ENCODE measurements at regions not wholly inside any gene's neighbourhood (a gene's known extent, or its start where the extent isn't known, plus 50 kb on each side); places are given as distances from the start of the nearest gene placed in this dataset.

DNA sequence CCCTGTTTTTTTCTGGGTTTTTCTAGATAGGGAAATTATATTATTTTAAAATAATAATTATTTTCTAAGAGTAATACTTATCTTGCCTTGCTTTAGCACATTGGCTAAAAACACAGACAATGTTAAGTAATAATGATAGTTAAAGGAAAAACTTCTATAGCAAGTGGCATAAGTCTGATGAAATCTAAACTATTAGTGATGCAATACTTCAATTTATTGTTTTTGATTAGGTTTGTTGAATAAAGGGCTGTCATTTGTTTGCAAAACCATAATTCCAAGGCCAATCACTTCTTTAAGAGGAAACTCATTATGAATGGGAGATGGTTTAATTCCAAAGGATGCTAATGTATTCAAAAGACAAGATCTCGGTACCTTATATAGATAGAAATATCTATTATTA lies 293.8 kb upstream of the FBXL7 start:
- TF ChIP-seq, protein P1, sequence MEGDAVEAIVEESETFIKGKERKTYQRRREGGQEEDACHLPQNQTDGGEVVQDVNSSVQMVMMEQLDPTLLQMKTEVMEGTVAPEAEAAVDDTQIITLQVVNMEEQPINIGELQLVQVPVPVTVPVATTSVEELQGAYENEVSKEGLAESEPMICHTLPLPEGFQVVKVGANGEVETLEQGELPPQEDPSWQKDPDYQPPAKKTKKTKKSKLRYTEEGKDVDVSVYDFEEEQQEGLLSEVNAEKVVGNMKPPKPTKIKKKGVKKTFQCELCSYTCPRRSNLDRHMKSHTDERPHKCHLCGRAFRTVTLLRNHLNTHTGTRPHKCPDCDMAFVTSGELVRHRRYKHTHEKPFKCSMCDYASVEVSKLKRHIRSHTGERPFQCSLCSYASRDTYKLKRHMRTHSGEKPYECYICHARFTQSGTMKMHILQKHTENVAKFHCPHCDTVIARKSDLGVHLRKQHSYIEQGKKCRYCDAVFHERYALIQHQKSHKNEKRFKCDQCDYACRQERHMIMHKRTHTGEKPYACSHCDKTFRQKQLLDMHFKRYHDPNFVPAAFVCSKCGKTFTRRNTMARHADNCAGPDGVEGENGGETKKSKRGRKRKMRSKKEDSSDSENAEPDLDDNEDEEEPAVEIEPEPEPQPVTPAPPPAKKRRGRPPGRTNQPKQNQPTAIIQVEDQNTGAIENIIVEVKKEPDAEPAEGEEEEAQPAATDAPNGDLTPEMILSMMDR (IDR thresholded peaks at IDR 0.05): no peak
- no peak for TF ChIP-seq EZH2 (IDR thresholded peaks at IDR 0.05; ENCODE audit: borderline replicate concordance, insufficient read depth, low read depth, low read length, poor library complexity, severe bottlenecking)
- H3K4me3 Mint-ChIP-seq: no peak overlapping the region
- ChIA-PET POLR2A (no interaction called here), CTCF (no interaction called here)
- no peak overlapping the region for H3K9ac ChIP-seq (ENCODE audit: low read length)
- peaks cover 6% of the 10 kb centered on the region for H3K9me3 Mint-ChIP-seq (ENCODE audit: insufficient read depth)
- no peaks in the 10 kb centered on the region for H3K27me3 ChIP-seq (replicated peaks in 1 of 4; ENCODE audit: control extremely low read depth in 1 of 4, control insufficient read depth in 3 of 4, insufficient read depth in 4 of 4, low read length in 3 of 4)
- intact Hi-C loops (cut with micrococcal nuclease): no loop called here
- no peaks in the 10 kb centered on the region for H3K4me1 Mint-ChIP-seq
- no peak for ATAC-seq (ENCODE audit: low read depth)
- DNase-seq: no peak
- no peaks in the 10 kb centered on the region for H3K27me3 Mint-ChIP-seq
- H3K27ac ChIP-seq (ENCODE audit: low read length in 2 of 2): no peak overlapping the region
- WGBS (ENCODE audit: insufficient coverage): no CpG with 5 or more reads among the region's 1 CpG
- no peak overlapping the region for H3K4me2 ChIP-seq (replicated peaks; ENCODE audit: low read depth, low read length, poor library complexity, severe bottlenecking)
- no peaks in the 10 kb centered on the region for H4K20me1 ChIP-seq (ENCODE audit: control insufficient read depth, insufficient read depth, low read length, poor library complexity, severe bottlenecking)
- H3K27ac Mint-ChIP-seq: no peak overlapping the region
- H2AFZ ChIP-seq (ENCODE audit: insufficient read depth, low read depth, low read length, poor library complexity, severe bottlenecking): no peak overlapping the region
- no peaks in the 10 kb centered on the region for H3K36me3 ChIP-seq (replicated peaks in 1 of 2; ENCODE audit: control extremely low read depth in 1 of 2, control insufficient read depth in 1 of 2, extremely low read depth in 1 of 2, insufficient read depth in 2 of 2, low read length in 1 of 2)
- H3K9me3 ChIP-seq (ENCODE audit: control extremely low read depth in 1 of 3, control insufficient read depth in 2 of 3, insufficient read depth in 1 of 3, low read length in 2 of 3): peaks cover 0 to 4% (median 0%) of the 10 kb centered on the region in 3 donors
- no peaks in the 10 kb centered on the region for H3K4me1 ChIP-seq (ENCODE audit: control insufficient read depth in 2 of 2, insufficient read depth in 2 of 2, low read length in 2 of 2)
- H3K4me3 ChIP-seq (ENCODE audit: control extremely low read depth in 1 of 5, extremely low read depth in 1 of 5, insufficient read depth in 1 of 5, low read depth in 2 of 5, low read length in 4 of 5): no peak overlapping the region
- H3K79me2 ChIP-seq (ENCODE audit: control insufficient read depth, insufficient read depth, low read length): no peaks in the 10 kb centered on the region

DNA sequence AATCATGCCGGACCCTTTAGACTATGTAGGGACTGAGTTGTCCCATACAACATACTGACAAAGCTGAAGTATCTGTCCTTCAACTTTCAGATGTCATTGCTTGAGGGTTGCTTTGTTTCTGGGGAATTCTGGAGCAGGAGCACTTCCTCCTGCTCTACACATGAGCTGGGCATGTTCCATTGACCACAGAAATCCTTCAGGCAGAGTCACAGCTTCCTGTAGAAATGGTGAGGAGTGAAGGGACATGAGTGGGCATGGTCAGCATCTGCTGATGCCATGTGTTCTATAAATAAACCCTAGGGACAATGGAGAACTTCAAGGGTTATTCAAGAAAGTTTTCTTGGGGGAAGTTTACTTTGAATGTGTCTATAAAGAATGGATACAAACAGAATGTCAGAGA lies 296.6 kb upstream of the FBXL7 start:
- H3K36me3 ChIP-seq (replicated peaks in 1 of 2; ENCODE audit: control extremely low read depth in 1 of 2, control insufficient read depth in 1 of 2, extremely low read depth in 1 of 2, insufficient read depth in 2 of 2, low read length in 1 of 2): no peaks in the 10 kb centered on the region
- no peaks in the 10 kb centered on the region for H3K4me1 ChIP-seq (ENCODE audit: control insufficient read depth in 2 of 2, insufficient read depth in 2 of 2, low read length in 2 of 2)
- ATAC-seq (ENCODE audit: low read depth) (no peak), DNase-seq (no peak)
- TF ChIP-seq, protein P1 (IDR thresholded peaks at IDR 0.05): no peak
- TF ChIP-seq EZH2 (IDR thresholded peaks at IDR 0.05; ENCODE audit: borderline replicate concordance, insufficient read depth, low read depth, low read length, poor library complexity, severe bottlenecking): no peak
- Mint-ChIP-seq H3K4me1 (no peaks in the 10 kb centered on the region), H3K9me3 (ENCODE audit: insufficient read depth) (peaks cover 4% of the 10 kb centered on the region), H3K27me3 (no peaks in the 10 kb centered on the region), H3K27ac (no peak overlapping the region), H3K4me3 (no peak overlapping the region)
- H3K27ac ChIP-seq (ENCODE audit: low read length in 2 of 2): no peak overlapping the region
- WGBS (ENCODE audit: insufficient coverage): no CpG with 5 or more reads among the region's 1 CpG
- peaks cover 0 to 4% (median 0%) of the 10 kb centered on the region in 3 donors for H3K9me3 ChIP-seq (ENCODE audit: control extremely low read depth in 1 of 3, control insufficient read depth in 2 of 3, insufficient read depth in 1 of 3, low read length in 2 of 3)
- H3K79me2 ChIP-seq (ENCODE audit: control insufficient read depth, insufficient read depth, low read length): no peaks in the 10 kb centered on the region
- CTCF ChIA-PET: no interaction called here
- H3K27me3 ChIP-seq (replicated peaks in 1 of 4; ENCODE audit: control extremely low read depth in 1 of 4, control insufficient read depth in 3 of 4, insufficient read depth in 4 of 4, low read length in 3 of 4): no peaks in the 10 kb centered on the region
- no peak overlapping the region for H3K9ac ChIP-seq (ENCODE audit: low read length)
- H3K4me3 ChIP-seq (ENCODE audit: control extremely low read depth in 1 of 5, extremely low read depth in 1 of 5, insufficient read depth in 1 of 5, low read depth in 2 of 5, low read length in 4 of 5): no peak overlapping the region
- no peak overlapping the region for H2AFZ ChIP-seq (ENCODE audit: insufficient read depth, low read depth, low read length, poor library complexity, severe bottlenecking)
- intact Hi-C loops (cut with micrococcal nuclease): no loop called here
- H3K4me2 ChIP-seq (replicated peaks; ENCODE audit: low read depth, low read length, poor library complexity, severe bottlenecking): no peak overlapping the region
- H4K20me1 ChIP-seq (ENCODE audit: control insufficient read depth, insufficient read depth, low read length, poor library complexity, severe bottlenecking): no peaks in the 10 kb centered on the region
- POLR2A ChIA-PET: no interaction called here

Data from B cell (primary cell).